GM18517 (cell line): ENCODE measurements at regions not wholly inside any gene's neighbourhood (a gene's known extent, or its start where the extent isn't known, plus 50 kb on each side); places are given as distances from the start of the nearest gene placed in this dataset.

Source experiments
- ATAC-seq: cut with Tn5 transposase; IDR thresholded peaks from one replicate; pipeline ENCODE4 v1.9.1; 2021; ENCODE audit warnings: mild to moderate bottlenecking, moderate library complexity; ENCODE audit not compliant: unreplicated experiment

DNA sequence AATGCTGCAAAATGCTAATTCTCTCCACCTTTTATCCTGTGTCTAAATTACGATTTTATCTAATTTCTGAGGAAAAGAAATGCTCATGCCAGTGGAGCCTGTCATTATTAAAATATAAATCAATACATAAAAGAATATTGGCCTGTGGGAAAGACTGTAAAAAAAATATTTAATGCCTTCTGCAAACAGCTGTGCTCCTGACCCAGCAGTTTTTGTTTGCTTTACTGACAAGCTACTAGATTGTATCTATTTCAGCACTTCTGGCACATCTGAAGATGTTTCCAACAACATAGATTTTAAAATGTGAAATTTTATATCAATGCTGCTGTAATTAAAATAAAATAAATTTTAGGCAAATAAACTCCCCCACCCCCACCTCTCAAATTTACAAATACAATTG lies 493.6 kb upstream of the AGTR1 start:
- no peak for ATAC-seq

DNA sequence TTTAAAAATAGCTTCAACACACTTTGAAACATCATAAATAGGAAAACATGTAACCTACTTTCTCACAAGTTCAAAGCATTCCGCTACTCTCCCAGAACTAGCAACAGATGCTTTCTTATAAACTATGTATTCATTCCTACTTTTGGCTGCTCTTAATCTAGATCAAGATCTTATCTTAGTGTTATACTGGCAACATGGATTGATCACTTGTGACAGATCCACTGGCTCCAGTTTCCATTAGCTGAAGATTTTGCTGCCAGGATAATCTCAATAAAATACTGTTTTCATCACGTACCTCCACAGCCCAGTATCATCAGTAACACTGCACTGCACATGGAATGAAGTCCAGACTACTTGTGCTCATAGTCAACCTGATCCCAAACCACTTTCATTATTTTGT lies 491.7 kb upstream of the AGTR1 start:
- ATAC-seq: no peak

DNA sequence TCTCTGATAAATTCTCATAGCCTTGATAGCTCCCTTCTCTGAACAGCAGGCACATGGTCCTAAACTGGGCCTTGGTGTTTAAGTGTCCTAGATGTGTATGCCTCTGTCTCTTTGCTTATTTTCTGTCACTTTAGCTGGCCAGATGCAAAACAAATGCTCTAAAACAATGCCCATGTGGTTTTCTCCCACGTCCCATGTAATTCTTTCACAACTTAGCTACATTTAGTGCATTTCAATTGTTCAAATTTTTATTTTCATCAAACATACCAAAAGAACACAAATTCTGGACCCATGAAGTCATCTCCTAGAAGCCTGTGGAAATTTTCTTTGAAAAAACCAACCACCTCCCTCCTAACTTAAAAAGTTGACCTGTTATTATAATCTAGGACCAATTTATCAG lies 491.3 kb upstream of the AGTR1 start:
- no peak for ATAC-seq

DNA sequence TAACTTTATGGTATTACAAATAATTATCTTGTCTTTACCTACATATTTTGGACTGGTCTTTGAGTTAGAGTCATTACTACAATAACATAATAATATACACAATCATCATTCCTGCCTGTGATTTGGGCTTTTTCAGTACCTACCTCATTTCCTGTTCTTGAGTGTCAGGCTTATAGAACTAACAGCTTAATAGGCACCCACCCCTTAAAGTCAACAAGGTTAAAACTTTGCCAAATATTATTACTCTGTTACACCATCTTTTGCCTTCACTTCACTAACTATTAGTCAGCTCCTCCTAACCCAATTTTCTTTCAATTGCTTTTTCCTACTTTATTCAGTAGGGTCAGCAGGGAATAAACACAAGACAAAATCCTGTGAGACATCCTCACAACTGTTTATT lies 488.7 kb upstream of the AGTR1 start:
- no peak for ATAC-seq

DNA sequence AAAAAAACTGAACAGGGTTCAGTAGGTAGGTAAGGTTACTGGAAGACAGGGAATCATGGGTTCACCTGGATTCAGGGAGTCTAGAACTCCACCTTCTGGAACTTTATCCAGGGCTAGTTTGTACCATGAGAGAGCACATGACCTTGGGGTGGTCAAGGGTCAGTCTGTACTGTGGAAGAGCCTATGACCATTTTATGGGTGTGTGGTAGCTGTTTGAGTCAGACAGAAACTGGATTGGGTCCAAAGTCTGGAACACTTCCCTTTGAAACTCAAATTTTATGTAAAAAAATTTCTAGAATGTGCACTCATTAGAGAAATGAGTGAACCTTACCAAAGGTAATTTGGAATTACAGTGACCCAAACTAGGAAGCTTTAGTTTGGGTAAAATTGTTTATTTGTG lies 486.0 kb upstream of the AGTR1 start:
- peak; percentile 85 for ATAC-seq

DNA sequence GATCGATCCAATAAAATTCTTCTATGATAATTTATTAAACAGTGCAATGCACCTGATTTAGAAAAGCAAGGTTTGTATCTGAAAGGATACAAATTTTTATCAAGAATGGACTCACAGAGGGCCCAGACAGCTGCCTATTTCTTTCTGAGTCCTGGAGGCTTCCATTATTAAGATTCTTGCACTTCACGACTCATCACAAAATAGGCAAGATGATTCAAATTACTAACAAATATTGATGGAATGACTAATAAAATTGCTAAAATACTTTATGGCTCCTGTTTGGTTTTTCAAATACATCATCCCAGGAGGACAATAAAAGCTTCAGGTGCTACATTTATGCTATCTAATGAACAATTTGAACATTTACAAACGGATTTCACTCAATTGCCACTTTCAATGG lies 483.0 kb upstream of the AGTR1 start:
- no peak for ATAC-seq

DNA sequence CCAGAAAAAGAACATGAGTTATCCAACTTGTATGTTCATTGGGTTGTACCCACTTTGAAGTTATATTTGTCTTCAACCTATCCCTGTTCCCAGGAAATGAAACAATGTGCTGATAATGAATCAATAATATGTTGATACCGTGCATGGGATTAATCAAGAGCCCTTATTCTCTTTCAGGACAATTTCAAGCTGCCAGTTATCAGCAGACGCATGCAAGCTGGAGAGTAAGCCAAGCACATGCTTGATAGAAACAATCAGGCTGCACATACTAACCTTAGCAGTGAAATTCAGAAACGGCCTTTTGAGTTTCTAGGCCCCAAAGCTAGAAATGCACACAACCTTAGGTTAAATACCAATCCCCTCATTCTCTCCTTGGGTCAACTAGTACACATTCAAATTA lies 480.4 kb upstream of the AGTR1 start:
- ATAC-seq: no peak

DNA sequence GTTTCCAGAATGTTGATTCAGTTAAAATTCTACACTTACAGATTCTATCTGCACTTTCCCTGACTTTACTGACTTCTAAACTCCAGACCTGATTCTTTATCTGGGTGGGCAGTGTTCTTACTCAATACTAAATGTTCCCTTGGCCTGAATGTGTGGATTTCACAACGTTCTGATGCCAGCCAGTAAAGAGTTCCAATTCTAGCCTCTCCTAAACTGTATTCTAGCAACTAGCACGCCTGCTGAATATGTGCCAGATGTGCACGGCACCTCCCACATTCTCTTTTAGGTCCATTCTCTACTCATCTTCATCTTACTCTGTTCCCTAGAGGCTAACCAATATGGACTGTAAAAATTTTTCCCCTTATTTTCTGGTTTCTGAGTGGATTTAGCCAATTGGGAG lies 479.5 kb upstream of the AGTR1 start:
- ATAC-seq: no peak

DNA sequence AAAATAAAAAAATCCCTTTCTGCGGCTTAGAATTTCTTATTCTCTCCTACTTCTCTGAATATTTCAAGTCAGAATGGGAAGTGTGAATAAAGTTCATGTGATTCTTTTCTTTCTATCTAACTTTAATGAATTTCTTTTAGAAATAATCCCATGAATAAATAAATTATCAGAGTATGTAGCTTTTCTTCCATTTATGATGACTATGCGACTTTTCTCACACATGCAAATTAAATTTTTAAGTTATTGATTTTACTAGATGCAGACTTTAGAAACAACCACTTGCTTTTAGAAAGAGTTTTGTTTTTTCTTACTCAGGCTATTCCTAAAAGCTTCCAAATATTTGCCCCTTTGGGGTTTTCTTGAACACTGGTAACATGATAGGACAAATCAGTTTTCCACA lies 477.7 kb upstream of the AGTR1 start:
- ATAC-seq: no peak

DNA sequence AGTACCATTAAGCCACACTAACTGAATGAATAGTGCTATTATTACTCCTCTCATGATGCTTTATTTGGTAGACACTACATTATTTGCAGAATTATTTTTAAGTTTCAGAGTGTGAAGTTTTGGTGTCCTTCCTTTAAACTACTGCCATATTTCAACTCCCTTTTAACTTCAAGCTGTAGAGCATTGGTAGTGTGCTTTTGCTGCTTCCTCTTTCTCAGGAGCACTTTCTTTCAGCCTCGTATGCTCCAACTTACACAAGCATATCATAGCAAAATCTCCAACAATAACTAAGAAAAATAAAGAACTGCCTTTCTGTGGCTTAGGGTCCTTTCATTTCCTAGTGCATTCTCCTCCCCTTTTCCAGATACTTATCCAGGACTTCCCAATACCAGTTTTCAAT lies 476.4 kb upstream of the AGTR1 start:
- ATAC-seq: no peak

DNA sequence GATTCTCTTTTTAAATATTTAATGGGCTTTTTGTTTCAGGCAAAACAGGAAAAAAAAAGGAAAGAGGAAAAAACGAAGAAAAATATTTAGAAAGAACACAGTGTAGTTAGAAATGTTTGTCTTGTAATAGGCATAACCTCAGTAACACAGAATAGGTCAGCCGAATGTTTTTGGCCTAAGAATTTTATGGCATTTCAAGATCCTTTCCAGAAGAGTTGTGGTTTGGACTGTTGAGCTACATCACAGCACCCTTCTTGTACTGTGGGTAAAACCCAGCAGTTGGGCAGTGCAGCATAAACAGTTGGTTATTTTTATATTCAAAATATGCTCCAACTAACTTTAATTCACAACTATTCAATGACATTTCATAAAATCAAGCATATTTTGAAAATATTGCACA lies 474.4 kb upstream of the AGTR1 start:
- no peak for ATAC-seq

DNA sequence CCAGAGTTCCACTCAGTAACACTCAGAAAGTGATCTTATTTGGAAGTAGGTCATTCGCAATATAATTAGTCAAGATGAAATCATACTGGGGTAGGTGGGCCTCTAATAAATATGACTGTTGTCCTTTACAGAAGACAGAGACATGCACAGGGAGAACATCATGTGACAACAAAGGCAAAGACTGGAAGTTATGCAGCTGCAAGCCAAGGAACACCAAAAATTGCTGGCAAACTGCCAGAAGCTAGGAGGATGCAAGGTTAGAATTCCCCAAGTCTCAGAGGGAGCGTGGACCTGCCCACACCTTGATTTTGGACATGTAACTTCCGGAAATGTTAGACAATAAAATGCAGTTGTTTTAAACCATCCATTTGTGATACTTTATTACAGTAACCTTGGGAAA lies 471.5 kb upstream of the AGTR1 start:
- ATAC-seq: no peak

DNA sequence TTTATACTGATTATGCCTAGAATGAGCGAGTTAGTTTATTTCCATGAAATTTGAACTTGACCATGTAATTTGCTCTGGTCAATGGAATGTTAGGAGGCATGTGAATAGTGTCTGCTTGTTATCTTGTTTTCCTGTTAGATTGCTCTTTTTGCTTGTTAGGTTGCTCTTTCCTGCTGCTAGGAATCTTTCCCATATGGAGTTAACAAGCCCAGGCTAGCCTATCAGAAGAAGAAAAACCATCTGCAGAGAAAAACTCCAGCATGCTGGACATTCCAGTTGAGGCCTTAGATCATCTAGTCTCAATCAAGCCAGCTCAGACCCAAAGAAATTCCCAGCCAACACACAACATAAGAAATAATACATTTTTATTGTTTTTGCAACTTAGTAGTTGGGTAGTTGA lies 470.2 kb upstream of the AGTR1 start:
- no peak for ATAC-seq

DNA sequence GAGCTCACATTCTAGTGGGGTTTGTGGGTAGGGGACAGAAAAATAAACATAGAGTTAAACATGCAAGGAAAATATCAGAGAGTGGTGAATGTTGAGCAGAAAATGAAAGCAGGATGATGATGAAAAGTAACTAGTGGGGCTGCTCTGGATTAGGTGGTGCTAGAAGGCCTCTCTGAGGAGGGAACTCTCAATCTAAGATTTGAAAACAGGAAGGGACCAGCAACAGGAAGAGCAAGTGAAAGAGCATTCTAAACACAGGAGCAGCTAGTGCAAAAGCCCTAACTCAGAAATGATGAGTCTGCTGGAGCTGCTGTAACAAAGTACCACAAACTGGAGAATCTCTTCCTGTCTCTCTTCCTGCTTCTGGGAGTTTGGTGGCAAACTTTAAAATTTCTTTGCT lies 468.6 kb upstream of the AGTR1 start:
- ATAC-seq: peak; percentile 69

DNA sequence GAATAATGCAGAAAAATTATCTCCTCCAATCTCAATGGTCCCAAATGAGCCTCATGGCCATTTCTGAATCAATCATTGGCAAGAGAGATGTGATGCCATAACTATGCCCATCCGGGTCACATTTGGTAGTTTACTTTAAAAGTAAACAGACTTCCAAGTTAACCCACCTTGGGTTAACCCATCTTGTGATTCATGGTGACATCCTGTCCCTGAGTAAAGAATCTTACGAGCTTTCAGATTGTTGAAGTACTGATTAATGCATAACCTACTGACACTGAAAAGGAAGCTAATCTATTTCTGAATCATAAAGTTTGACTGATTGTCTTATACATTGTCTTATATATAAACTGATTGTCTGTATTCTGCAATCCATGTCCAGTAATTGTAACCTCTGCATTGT lies 467.2 kb upstream of the AGTR1 start:
- ATAC-seq: no peak

DNA sequence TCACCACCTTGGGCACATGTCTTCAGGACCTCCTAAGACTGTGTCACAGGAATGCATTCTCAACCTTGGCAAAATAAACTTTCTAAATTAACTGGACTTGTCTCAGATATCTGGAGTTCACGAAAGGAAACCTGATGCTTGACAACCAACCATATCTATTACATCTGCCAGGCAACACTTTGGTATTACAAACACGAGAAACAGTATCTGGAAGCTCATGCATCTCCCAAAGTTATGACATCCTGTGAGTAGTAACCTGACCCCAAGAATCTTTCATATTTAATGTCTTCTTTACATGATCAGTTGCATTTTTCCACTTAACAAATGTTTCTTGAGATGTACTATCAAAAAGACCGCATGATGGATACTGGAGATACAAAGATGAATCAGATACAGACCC lies 465.3 kb upstream of the AGTR1 start:
- ATAC-seq: no peak

DNA sequence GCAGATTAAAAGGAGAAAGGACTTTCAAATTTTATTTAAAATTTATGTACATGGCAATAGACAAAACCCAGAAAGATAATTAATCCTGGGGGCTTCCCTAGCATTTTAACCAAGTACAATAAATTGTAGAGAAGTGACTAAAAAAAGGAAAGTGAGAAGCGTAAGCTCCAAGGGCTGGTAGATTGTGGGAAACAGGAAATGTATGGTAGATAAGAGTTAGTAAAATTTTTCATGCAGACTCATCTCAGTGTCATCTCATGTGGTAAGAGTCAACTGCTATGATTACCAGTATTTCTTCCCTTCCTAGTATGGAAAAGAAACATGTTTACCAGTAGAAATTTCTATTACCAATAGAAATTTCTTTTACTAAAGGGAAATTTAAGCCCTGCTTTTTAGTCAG lies 464.3 kb upstream of the AGTR1 start:
- no peak for ATAC-seq

DNA sequence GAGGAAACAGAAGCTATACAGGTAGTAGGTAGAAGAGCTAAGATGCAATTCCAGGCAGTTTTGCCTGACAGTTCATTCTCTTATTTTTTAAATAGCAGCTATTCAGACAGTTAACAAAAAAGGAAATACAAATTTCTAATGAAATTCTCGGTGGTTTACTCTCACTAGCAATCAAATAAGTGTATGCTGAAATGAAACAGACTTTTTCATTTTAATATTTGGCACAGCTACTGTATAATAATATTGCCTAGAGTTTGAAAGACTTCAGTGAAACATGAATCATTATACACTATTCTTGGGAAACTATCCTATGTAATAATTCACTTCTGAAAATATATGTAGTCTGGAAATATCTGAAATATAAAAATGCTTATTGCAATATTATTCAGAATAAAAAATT lies 463.2 kb upstream of the AGTR1 start:
- ATAC-seq: no peak

DNA sequence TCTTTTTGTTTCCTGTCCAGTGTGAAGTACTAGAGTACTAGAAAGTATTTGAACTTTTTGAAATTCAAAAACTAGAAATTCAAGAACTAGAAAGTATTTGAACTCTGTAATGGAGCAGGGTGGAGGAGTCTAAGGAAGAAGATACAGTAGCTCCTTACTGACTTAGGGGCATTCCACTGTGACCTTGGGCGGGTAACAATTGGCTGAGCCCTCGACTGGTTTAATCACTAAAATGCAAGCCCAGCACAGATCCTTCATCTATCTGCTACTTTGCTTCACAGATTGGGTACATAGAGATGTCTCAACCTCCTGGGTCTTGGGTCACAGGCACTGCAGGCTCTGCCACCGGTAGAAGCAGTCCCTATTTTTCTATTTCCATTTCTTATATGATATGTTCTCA lies 462.1 kb upstream of the AGTR1 start:
- no peak for ATAC-seq

DNA sequence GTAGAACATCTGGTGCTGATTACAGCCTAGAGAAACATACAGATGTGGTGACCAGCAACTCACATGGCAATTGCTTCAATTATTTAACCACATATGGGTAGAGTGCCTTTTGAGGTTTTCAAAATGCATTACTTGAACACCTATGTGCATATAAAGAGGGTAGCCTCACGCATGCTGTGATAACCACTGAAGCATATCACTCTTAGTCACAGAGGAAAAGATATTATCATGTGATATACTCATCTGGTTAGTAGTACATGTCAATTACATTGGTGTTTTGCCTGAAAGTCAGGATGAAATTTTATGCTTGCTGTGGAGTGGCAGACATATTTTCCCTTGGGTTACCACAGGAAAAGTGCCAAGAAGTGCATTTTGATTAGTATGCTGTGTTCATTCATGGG lies 459.3 kb upstream of the AGTR1 start:
- ATAC-seq: no peak

DNA sequence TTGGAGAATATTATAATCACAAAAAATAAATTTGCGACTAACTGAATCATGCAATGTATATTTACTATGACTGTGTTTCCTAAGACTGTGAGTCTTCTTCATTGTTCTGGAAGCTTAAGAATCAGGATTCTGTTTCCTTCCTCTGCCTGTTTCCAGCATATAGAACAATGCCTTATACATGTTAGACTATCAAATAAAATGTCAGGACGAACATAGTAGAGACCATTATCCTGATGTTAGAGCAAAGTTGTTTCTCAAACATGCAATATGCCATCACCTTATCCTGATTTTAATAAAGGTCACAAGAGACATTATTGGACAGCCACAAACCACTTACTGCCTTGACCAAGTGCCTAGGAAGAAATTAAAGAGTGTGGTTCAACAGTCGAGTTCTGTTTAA lies 457.4 kb upstream of the AGTR1 start:
- ATAC-seq: no peak

DNA sequence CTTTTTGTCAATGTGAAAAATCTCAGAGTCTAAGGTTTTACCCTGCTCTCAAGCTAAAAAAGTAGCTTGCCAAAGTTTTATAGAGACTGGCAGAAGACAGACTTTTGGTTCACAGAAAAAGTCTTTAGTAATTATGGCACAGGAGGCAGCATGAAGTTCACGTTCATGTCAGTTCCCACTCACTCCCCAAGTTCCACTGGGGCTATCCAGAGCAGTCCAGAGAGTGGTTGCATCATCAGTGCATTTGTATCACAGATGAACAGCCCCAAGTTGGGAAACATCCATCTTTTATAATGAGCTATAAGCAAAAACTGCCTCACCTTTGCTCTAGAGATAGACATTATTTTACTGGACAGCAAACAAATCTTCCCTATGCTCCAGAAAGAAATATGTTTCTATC lies 454.1 kb upstream of the AGTR1 start:
- no peak for ATAC-seq

DNA sequence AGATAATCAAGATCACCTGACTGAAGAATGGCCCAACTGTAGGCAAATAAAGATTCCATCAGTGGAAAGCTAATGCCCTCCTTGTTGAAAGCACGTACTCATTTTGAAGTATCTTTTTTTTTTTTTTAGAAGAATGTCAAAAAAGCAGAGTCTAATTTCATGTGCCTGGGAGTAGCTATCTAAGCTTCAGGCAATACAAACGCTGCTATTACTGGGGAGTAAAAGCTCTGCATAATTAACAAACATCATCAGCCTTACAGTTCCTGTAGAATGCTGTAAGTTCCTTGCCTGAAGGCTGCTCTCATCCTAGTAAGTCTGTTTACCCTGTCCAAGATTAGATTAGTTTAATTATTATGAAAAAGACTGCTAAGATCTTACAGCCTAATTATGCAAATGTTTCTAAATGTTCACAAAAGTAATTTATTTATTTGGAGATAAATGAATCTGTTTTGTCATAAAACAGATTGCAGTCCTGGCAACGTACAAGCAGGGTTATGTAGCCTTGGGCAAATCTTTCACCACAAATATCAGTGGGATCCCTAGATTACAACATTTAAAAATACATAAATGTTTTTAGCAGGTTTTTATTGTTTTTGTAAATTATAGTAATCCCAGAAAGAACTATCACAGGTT lies 451.3 kb upstream of the AGTR1 start:
- no peak for ATAC-seq

DNA sequence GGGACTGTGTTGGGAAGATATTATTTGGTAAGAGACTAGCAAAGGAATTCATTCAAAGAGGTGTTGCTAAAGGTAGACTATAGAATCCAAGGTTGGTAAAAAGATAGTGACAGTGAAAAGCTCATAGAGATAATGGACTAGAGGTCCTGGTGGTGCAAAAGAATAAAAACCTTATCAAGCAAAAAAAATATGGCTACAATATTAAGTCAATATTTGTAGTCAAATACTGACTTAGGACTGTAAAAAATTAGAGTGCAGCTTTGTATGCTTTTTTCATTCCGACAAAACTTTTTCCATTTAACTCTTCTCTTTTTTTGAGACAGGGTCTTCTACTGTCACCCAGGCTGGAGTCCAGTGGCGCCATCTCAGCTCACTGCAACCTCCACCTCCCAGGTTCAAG lies 444.0 kb upstream of the AGTR1 start:
- no peak for ATAC-seq
